Adrenal gland (tissue), 5 donors: ENCODE measurements at regions not wholly inside any gene's neighbourhood (a gene's known extent, or its start where the extent isn't known, plus 50 kb on each side); places are given as distances from the start of the nearest gene placed in this dataset.

Source experiments
- CTCF ChIP-seq, 6 experiments: fragments of 450-650 bp in 4 of 6; fragments of 200-600 bp in 2 of 6; sonication (generic) in 1 of 6; IDR thresholded peaks; 1 replicate in 5 of 6; 2 replicates in 1 of 6; pipeline versions ENCODE4 v1.5.1 to v1.8.0; 2016 to 2021; ENCODE audit warnings: antibody characterized with exemption in 6 of 6, mild to moderate bottlenecking in 2 of 6, moderate library complexity in 1 of 6
- POLR2A ChIP-seq, 2 donors: fragments of 450-650 bp; IDR thresholded peaks; one replicate each; pipeline ENCODE4 v1.6.1; 2017; ENCODE audit warnings: antibody characterized with exemption in 2 of 2, mild to moderate bottlenecking in 2 of 2, moderate library complexity in 1 of 2
- donor health status: DM: no; HTN: no; CAD: no.

GRCh38 chr7:16357921-16358320, 63.4 kb downstream of the CRPPA start:
- TF ChIP-seq POLR2A (IDR thresholded peaks at IDR 0.05) (no peak), CTCF (IDR thresholded peaks at IDR 0.05) (no peak)
